H1 (cell line): ENCODE measurements at regions not wholly inside any gene's neighbourhood (a gene's known extent, or its start where the extent isn't known, plus 50 kb on each side); places are given as distances from the start of the nearest gene placed in this dataset.

Experiments used
- CTCF ChIA-PET: fragments of 300-600 bp; sonication (Branson Sonifier 250); formaldehyde crosslinking; loops from one replicate; lab custom pipeline; 2021; ENCODE audit not compliant: partially characterized antibody; lab: Charles Lee
- POLR2A ChIA-PET: fragments of 300-600 bp; sonication (Branson Sonifier 250); formaldehyde crosslinking; loops from one replicate; lab custom pipeline; 2021; ENCODE audit warnings: inconsistent platforms; ENCODE audit not compliant: partially characterized antibody; lab: Charles Lee
- DNase-seq, 2 experiments: peaks; one replicate each; pipeline versions ENCODE4 v3.0.0 to v3.0.0-alpha.2; 2010 to 2022; ENCODE audit warnings: low spot score in 2 of 2, low read depth in 1 of 2, mixed read lengths in 1 of 2
- FAIRE-seq: peaks from 2 replicates; lab custom pipeline; 2011; peaks lifted over from hg19 to GRCh38; lab: Jason Lieb, UNC
- H2AFZ ChIP-seq: 2 replicates; pipeline ENCODE4 v1.8.1; 2012; ENCODE audit warnings: low read length, inconsistent platforms
- H2AK5ac ChIP-seq: 2 replicates; pipeline ENCODE4 v1.6.1; 2013; ENCODE audit warnings: low read depth, low read length
- H2BK120ac ChIP-seq: replicated peaks from 2 replicates; pipeline ENCODE3; 2013; ENCODE audit warnings: low read depth, low read length, inconsistent platforms
- H2BK12ac ChIP-seq: 2 replicates; pipeline ENCODE4 v1.6.1; 2013; ENCODE audit warnings: low read depth, low read length
- H2BK15ac ChIP-seq: 2 replicates; pipeline ENCODE4 v1.6.1; 2013; ENCODE audit warnings: low read length
- H2BK20ac ChIP-seq: 2 replicates; pipeline ENCODE4 v1.6.1; 2013; ENCODE audit warnings: low read length
- H2BK5ac ChIP-seq: 2 replicates; pipeline ENCODE4 v1.6.1; 2013; ENCODE audit warnings: low read depth, low read length
- H3K14ac ChIP-seq: 2 replicates; pipeline ENCODE4 v1.6.1; 2013; ENCODE audit warnings: inconsistent platforms; ENCODE audit not compliant: insufficient read length
- H3K18ac ChIP-seq: 2 replicates; pipeline ENCODE4 v1.6.1; 2013; ENCODE audit warnings: low read length; ENCODE audit errors: extremely low read depth
- H3K23ac ChIP-seq: 2 replicates; pipeline ENCODE4 v1.6.1; 2013; ENCODE audit warnings: inconsistent platforms; ENCODE audit not compliant: insufficient read length
- H3K23me2 ChIP-seq: 2 replicates; pipeline ENCODE4 v1.6.1; 2013; ENCODE audit warnings: low read depth, low read length
- H3K27ac ChIP-seq: 2 replicates; pipeline ENCODE4 v1.6.1; 2011; ENCODE audit warnings: low read depth, low read length, inconsistent platforms
- H3K27me3 ChIP-seq, 4 experiments: replicated peaks in 1 of 4; 1 replicate in 1 of 4; 2 replicates in 3 of 4; pipeline versions ENCODE4 v1.6.1 to v1.8.1; 2011 to 2013; ENCODE audit warnings: low read length in 3 of 4, mild to moderate bottlenecking in 3 of 4, inconsistent platforms in 2 of 4, mixed read lengths in 2 of 4, moderate library complexity in 1 of 4; ENCODE audit not compliant: control insufficient read depth in 3 of 4, insufficient read depth in 3 of 4; ENCODE audit errors: extremely low read depth in 1 of 4
- H3K36me3 ChIP-seq, 4 experiments: 2 replicates each; pipeline versions ENCODE4 v1.6.1 to v1.8.1; 2011 to 2013; ENCODE audit warnings: mild to moderate bottlenecking in 4 of 4, low read length in 3 of 4, moderate library complexity in 2 of 4, control low read depth in 1 of 4, inconsistent platforms in 1 of 4; ENCODE audit not compliant: insufficient read depth in 4 of 4, control insufficient read depth in 2 of 4
- H3K4ac ChIP-seq: replicated peaks from 2 replicates; pipeline ENCODE3; 2013; ENCODE audit warnings: low read length, low read depth, mixed read lengths, inconsistent platforms; ENCODE audit not compliant: insufficient read length
- H3K4me1 ChIP-seq, 4 experiments: replicated peaks in 1 of 4; 1 replicate in 1 of 4; 2 replicates in 3 of 4; pipeline versions ENCODE4 v1.6.1 to v1.8.1; 2011 to 2013; ENCODE audit warnings: low read length in 3 of 4, inconsistent platforms in 2 of 4, mixed read lengths in 1 of 4; ENCODE audit not compliant: insufficient read depth in 4 of 4, control insufficient read depth in 3 of 4
- H3K4me2 ChIP-seq, 2 experiments: 2 replicates each; pipeline versions ENCODE4 v1.6.1 to v1.8.1; 2011 to 2013; ENCODE audit warnings: low read depth in 2 of 2, low read length in 2 of 2, control low read depth in 1 of 2, inconsistent platforms in 1 of 2, mild to moderate bottlenecking in 1 of 2; ENCODE audit not compliant: insufficient read depth in 1 of 2
- H3K4me3 ChIP-seq, 4 experiments: fragments of 200-600, 300-600 bp in 1 of 4; sonication (generic), shearing (Covaris generic), sonication (Bioruptor Twin) in 1 of 4; 2 replicates each; pipeline versions ENCODE4 v1.5.1 to v1.8.1; 2011 to 2016; ENCODE audit warnings: low read length in 4 of 4, low read depth in 3 of 4, control low read depth in 2 of 4, inconsistent platforms in 2 of 4, mild to moderate bottlenecking in 2 of 4, mixed read lengths in 1 of 4, moderate library complexity in 1 of 4; ENCODE audit not compliant: insufficient read depth in 2 of 4; ENCODE audit errors: extremely low read depth in 1 of 4
- H3K56ac ChIP-seq: replicated peaks from 2 replicates; pipeline ENCODE3; 2013; ENCODE audit warnings: low read depth, mild to moderate bottlenecking, mixed read lengths, low read length, inconsistent platforms; ENCODE audit not compliant: insufficient read length
- H3K79me1 ChIP-seq: 2 replicates; pipeline ENCODE4 v1.6.1; 2013; ENCODE audit warnings: low read depth, low read length, control low read depth
- H3K79me2 ChIP-seq, 2 experiments: 2 replicates each; pipeline versions ENCODE4 v1.6.1 to v1.8.1; 2012 to 2013; ENCODE audit warnings: low read length in 2 of 2, mild to moderate bottlenecking in 2 of 2, inconsistent platforms in 1 of 2; ENCODE audit not compliant: insufficient read depth in 2 of 2, control insufficient read depth in 1 of 2
- H3K9ac ChIP-seq, 4 experiments: replicated peaks in 1 of 4; 1 replicate in 1 of 4; 2 replicates in 3 of 4; pipeline versions ENCODE4 v1.6.1 to v1.8.1; 2011 to 2013; ENCODE audit warnings: low read depth in 3 of 4, low read length in 3 of 4, control low read depth in 2 of 4, mild to moderate bottlenecking in 2 of 4, moderate library complexity in 2 of 4, inconsistent platforms in 1 of 4; ENCODE audit errors: extremely low read depth in 1 of 4
- H3K9me3 ChIP-seq, 2 experiments: 2 replicates each; pipeline versions ENCODE4 v1.6.1 to v1.8.1; 2012 to 2013; ENCODE audit warnings: mild to moderate bottlenecking in 2 of 2, moderate library complexity in 2 of 2, control low read depth in 1 of 2, inconsistent platforms in 1 of 2, low read depth in 1 of 2, low read length in 1 of 2, mixed read lengths in 1 of 2; ENCODE audit not compliant: insufficient read depth in 2 of 2
- H4K20me1 ChIP-seq, 2 experiments: replicated peaks in 1 of 2; 2 replicates each; pipeline versions ENCODE3 to v1.8.1; 2011 to 2013; ENCODE audit warnings: inconsistent platforms in 2 of 2, low read length in 2 of 2, mild to moderate bottlenecking in 1 of 2; ENCODE audit not compliant: insufficient read depth in 2 of 2, control insufficient read depth in 1 of 2
- H4K5ac ChIP-seq: 2 replicates; pipeline ENCODE4 v1.6.1; 2013; ENCODE audit warnings: low read length, low read depth, mixed read lengths, inconsistent platforms; ENCODE audit not compliant: insufficient read length
- H4K8ac ChIP-seq: 2 replicates; pipeline ENCODE4 v1.8.0; 2013; ENCODE audit warnings: mild to moderate bottlenecking, moderate library complexity, low read length, inconsistent platforms; ENCODE audit not compliant: insufficient read depth; ENCODE audit errors: extremely low read depth
- H4K91ac ChIP-seq: replicated peaks from 2 replicates; pipeline ENCODE3; 2013; ENCODE audit warnings: low read length, mixed read lengths, inconsistent platforms; ENCODE audit not compliant: insufficient read length
- CREB1 ChIP-seq: IDR thresholded peaks from 2 replicates; pipeline ENCODE4 v1.6.1; 2012; ENCODE audit warnings: inconsistent platforms
- SRF ChIP-seq: IDR thresholded peaks from 2 replicates; pipeline ENCODE4 v1.6.1; 2011; ENCODE audit warnings: mild to moderate bottlenecking, low read depth, low read length, moderate library complexity
- WGBS, 2 experiments: shearing (Covaris generic) in 1 of 2; methylation state at CpG; one replicate each; pipeline versions ENCODE4 v1.1.6 to v1.1.7; 2013 to 2015; ENCODE audit warnings: low lambda C conversion rate in 2 of 2, mixed read lengths in 2 of 2, inconsistent platforms in 1 of 2, low coverage in 1 of 2, missing lambda C conversion rate in 1 of 2; ENCODE audit not compliant: insufficient replicate concordance in 2 of 2, insufficient coverage in 1 of 2, insufficient read length in 1 of 2; ENCODE audit errors: extremely low coverage in 1 of 2, missing lambda C conversion rate in 1 of 2; 5-methylcytosine and 5-hydroxymethylcytosine counted together

DNA sequence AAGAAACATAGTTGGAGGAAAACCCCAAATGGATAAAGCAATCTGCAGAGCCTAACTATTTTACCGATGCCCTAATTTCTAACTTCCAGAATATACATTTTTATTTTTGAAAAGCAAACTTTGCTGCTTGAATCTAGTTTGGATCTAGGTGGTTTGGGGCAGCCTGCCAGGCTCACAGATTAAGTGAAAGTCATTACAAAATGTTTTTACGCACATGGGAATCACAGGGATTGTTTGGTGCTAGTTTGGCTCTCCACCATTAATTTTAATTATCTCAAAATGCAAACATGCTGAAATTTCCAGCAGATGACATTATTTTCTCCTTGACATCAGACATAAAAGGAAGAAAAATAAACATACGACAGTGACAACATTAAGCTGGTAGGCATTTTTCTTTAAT, 166.7 kb upstream of the INHBA start:
- no peak overlapping the region for H2BK15ac ChIP-seq
- H3K79me2 ChIP-seq: no peaks in the 10 kb centered on the region
- H3K23me2 ChIP-seq: no peaks in the 10 kb centered on the region
- H3K27ac ChIP-seq: no peak overlapping the region
- H3K23ac ChIP-seq: no peak overlapping the region
- no peak overlapping the region for H2BK5ac ChIP-seq
- ChIA-PET POLR2A (no interaction called here), CTCF (interaction anchor here (1.6 kb wide), 1 partner anchor 23 kb away, joined by 3 read pairs; no protein-coding TSS in a partner anchor)
- no peak overlapping the region for H3K4me3 ChIP-seq
- no peak overlapping the region for H3K18ac ChIP-seq
- no peak overlapping the region for H4K91ac ChIP-seq
- no peak overlapping the region for H2BK20ac ChIP-seq
- H3K4me2 ChIP-seq: no peak overlapping the region
- H3K9ac ChIP-seq: no peak overlapping the region
- no peak overlapping the region for H2AFZ ChIP-seq
- no peak for TF ChIP-seq CREB1
- no peak for TF ChIP-seq SRF
- H3K79me1 ChIP-seq: no peaks in the 10 kb centered on the region
- no peaks in the 10 kb centered on the region for H3K27me3 ChIP-seq
- H3K9me3 ChIP-seq: 0 out of 4 replicates have a peak, but pooled peaks cover 0 to 4% of the 10 kb centered on the region in 2 experiments
- no peak overlapping the region for H2AK5ac ChIP-seq
- H2BK12ac ChIP-seq: no peak overlapping the region
- no peak overlapping the region for H2BK120ac ChIP-seq
- H3K14ac ChIP-seq: no peak overlapping the region
- no peaks in the 10 kb centered on the region; a peak in 1 of 8 replicates for H3K36me3 ChIP-seq
- no peak overlapping the region for H4K8ac ChIP-seq
- H3K4ac ChIP-seq: no peak overlapping the region
- no peak for DNase-seq
- WGBS, 2 experiments: 88% methylated on average over 3 of the region's 3 CpGs; no CpG with 5 or more reads in 1 of the 2 experiments
- H3K56ac ChIP-seq: no peak overlapping the region
- H3K4me1 ChIP-seq: no peaks in the 10 kb centered on the region
- no peaks in the 10 kb centered on the region for H4K20me1 ChIP-seq
- no peak for FAIRE-seq
- no peak overlapping the region for H4K5ac ChIP-seq
